Pulmonary artery endothelial cell (primary cell): ENCODE measurements at regions not wholly inside any gene's neighbourhood (a gene's known extent, or its start where the extent isn't known, plus 50 kb on each side); places are given as distances from the start of the nearest gene placed in this dataset.

Experiments used
- DNase-seq: peaks from one replicate; pipeline ENCODE4 v3.0.0-alpha.2; 2011; ENCODE audit warnings: low read depth, low spot score

DNA sequence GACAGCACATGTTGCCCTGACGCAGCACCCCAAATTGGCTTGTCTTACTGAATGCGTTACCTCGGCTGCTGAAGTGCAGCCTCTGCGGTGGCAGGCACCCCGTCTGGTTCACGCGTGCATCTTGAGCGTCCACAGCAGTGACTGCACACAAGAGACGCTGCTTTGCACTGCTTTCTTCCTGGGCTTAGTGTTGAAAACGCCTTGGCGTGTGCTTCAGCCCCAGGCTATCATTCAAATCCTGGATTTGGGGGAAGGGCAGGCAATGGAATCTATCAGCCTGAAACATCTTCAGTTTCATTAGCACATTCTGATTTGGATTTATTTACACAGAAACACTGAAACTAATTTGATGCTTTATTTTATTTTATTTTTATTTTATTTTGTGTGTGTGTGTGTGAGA, 342.7 kb downstream of the SMOC2 start:
- no peak for DNase-seq

DNA sequence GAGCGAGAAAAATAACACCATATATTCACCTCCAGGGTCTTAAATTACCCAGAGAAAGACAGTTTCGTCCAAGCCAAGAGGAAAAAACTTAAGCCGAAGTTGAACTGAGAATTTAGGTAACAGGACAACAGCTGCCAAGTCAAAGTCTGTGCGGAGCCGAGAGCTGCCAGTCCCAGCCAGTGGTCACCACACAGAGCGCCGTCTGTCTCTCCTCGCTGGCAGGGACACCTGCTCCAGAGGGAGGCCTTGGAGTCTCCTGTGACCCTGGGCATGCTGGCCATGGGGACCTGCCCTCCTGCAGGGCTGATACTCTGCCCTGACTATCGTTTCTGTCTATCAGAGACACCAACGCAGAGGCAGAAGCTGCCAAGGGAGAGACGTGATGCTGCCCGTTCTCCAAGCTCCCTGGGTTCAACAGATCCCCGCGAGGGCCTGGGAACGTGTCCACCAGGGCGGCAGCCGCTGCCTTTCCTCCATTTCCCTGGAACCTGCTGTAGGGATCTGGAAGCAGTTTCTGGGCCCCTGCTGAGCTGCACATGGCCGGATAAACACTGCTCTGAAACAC, 341.3 kb downstream of the SMOC2 start:
- no peak for DNase-seq

DNA sequence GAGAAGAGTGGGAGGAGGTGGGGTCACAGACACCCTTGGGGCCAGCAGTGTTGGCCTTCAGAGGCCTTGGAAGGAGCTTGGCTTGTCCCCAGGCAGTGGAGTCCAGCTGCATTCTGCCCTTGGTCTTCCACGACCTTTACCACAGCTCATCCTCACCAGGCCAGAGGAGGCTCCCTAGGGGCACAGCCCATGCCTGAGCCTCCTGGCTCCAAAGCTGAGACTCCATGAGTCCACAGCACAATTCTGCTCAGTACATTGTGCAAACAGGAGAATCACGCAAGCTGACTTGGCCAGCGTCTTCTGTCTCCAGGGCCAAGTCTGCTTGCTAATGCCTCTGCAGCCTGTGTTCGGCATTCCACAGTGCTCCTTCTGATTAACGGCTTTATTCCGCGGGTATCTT, 337.2 kb downstream of the SMOC2 start:
- DNase-seq = no peak

DNA sequence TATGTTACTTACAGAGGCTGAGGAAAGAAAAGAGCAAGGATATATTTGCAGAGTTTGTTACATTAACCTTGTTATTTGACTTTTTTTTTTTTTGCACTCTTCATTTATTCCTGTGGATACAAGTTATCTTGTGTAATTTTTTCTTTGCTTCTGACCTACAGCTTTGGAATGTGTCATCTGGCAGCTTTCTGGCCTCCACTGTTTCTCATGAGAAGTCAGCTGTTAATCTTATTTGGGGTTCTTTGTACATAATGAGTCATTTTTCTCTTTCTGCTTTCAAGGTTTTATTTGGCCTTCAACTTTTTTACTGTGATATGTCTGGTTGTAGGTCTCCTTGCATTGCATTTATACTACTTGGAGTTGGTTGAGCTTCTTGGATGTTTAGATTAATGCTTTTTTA, 333.4 kb downstream of the SMOC2 start:
- DNase-seq = no peak

GRCh38 chr6:168773788-168774187, 332.8 kb downstream of the SMOC2 start:
- no peak for DNase-seq

- no peak for DNase-seq
Measured at GRCh38 chr6:168765752-168766151, 324.8 kb downstream of the SMOC2 start.

- DNase-seq = no peak
Measured at GRCh38 chr6:168756009-168756634, 315.1 kb downstream of the SMOC2 start.

GRCh38 chr6:168746643-168747042, 305.7 kb downstream of the SMOC2 start:
- no peak for DNase-seq

- no peak for DNase-seq
Measured at GRCh38 chr6:168746013-168746412, 305.0 kb downstream of the SMOC2 start.

DNA sequence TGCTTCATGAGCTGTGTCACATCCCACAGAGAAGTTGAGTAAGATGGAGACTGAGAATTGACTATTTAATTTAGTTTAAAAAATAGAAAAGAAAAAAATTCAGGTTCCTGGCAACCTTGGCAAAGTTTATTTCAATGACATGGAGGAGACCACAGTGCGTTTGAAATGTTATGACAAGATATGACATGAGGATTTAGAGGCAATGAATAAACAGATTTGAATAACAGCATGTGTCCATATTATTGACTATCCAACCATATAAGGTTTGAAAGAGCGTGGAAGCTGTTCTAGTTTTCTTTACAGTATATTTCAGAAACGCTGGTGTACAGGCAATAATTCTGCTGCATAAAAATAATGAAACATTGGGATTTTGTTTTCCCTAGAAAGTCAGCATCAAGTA, 303.9 kb downstream of the SMOC2 start:
- no peak for DNase-seq

GRCh38 chr6:168741942-168742782, 301.2 kb downstream of the SMOC2 start:
- no peak for DNase-seq

DNA sequence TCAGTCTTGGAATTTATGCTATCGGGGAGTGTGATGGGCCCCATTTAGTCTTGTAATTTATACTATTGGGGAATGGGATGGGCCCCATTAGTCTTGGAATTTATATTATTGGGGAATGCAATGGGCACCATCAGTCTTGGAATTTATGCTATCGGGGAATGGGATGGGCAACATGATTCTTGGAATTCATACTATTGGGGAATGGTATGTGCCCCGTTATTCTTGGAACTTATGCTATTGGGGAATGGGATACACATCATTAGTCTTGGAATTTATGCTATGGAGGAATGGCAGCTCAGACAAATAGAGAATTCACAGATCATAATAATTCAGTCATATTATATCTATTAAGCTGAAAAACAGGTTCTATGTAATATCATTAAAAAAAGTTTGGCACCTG, 300.3 kb downstream of the SMOC2 start:
- no peak for DNase-seq

GRCh38 chr6:168739381-168739780, 298.4 kb downstream of the SMOC2 start:
- DNase-seq = no peak

DNA sequence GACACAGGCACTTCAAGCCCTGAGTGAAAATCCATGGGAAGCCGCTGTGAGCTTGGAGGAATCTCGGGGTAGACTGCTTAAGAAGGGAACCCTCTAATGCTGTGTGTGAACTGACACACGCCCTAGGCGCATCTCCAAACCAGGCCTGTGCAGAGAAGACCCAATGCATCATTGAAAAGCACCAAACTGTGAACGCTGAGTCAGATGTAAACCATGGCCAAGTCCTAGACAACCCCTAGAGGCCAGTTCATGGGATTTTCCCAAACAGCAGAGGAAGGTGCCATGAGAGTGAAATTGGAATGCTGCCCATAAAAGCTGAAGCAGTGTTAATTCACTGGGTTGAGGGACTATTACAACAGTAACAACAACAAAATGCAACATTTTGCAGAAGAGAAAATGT, 296.5 kb downstream of the SMOC2 start:
- DNase-seq = no peak

DNA sequence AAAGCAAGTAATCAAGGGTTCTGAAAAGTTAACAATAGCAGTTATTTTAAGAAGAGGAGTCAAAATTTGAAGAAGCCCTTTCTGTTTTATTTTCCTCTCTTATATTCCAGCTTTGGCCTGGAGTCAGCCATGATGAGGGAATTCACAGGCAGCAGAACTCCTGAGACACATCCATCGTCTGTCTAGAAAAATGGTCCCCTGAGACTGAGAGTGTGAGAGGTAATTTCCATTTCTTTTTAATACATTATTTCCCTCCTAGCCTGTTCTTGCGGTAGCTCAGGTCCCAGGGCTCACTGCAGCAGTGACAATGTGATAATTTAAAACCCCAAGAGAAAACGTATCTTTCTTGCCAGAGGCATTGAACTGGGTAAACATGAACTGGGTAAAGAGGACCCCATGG, 296.0 kb downstream of the SMOC2 start:
- no peak for DNase-seq

DNA sequence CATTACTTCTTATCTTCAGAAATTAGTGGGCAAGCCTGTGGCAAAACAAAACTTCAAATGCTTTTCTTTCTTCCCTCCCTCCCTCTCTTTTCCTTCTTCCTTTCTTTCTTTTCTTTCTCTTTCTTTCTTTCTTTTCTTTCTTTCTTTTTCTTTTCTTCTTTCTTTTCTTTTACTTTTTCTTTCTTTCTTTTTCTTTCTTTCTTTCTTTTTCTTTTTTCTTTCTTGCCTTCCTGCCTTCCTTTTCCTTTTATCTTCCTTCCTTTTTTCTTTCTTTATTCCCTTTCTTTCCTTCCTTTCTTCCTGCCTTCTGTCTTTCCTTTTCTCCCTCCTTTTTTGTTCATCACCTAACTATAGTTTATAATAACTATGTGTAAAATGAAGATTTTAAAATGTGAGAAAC, 295.1 kb downstream of the SMOC2 start:
- DNase-seq = no peak

DNA sequence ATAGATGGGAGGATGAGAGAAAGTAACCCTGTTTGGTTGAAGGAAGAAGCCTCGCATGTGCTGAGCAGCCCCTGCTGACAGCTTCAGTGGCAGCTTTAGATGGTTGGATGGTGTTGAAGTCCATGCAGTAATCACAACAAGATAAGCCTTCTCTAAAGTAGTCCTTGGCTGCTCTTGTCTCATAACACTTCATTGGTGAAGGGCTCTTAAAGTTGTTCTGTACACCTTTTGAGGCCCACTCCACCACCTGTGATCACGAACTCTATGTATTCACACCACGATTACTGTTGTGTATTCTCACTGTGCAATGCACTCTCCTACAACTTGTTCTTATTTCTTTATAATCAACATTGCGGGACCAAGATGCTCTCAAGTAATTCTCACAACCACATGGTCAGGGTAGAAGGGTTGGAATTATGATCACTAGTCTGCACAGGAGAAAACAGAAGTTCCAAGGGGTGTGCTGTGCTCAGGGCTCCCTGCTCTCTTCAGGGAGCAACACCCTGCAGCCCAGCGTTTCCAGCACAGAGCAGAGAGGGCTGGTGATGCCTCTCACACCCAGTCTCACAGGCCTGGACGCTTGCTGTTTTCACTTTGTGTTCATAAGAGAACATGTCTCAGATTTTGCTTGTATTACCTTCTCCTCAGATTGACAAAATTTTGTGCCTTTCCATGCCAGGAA, 294.4 kb downstream of the SMOC2 start:
- DNase-seq = no peak

DNA sequence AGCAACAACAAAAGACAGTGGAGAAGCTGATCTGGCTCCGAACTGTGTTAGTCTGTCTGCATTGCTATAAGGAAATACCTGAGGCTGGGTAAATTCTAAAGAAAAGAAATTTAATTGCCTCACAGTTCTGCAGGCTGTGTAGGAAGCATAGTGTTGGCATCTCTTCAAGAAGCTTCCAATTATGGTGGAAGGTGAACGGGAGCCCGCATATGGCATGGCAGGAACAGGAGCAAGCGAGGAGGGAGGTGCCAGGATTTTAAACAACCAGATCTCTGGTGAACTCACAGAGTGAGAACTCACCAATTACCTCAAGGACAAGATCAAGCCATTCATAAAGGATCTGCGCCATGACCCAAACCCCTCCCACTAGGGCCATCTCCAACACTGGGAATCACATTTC, 293.5 kb downstream of the SMOC2 start:
- no peak for DNase-seq

DNA sequence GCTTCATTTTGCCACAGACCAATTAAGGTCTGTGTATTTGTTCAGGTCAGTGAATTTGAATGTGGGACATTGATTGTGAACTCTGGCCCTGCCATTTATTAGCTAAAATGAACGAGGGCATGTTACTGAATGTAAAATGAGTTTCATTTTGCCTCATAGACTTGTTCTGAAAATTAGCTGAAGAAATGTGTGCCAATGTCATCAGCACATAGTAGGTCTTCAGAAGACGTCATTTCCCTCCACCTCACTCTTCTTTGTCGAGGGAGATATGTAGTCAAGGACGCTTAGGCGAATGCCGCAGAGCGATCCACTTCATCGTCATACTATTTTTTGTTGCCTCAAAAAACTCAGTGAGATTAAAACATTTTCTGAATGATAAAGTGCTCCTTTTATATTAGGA, 291.7 kb downstream of the SMOC2 start:
- no peak for DNase-seq

- no peak for DNase-seq
Measured at GRCh38 chr6:168730931-168731716, 290.1 kb downstream of the SMOC2 start.

DNA sequence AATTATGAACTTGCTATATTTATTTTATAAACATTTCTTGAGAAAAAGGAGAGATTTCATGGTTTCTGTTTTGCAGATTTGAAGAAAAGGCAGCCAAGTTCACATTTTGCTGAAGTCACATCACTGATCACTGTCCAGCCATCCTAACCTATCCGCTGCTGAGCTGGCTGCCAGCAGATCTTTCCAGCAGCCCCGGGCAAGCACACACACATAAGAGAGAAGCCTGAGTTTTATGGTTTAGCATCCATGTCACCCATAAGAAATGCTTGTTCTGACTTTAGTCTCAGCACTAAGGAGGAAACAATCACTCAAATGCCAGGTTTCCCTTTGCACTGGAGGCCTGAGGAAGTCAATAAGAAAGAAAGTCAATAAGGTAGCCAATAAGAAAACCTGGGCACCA, 287.1 kb downstream of the SMOC2 start:
- DNase-seq = no peak
